Fibroblast of skin of right quadriceps (primary cell): ENCODE measurements at regions not wholly inside any gene's neighbourhood (a gene's known extent, or its start where the extent isn't known, plus 50 kb on each side); places are given as distances from the start of the nearest gene placed in this dataset.
"Not testable (repeated sequence)": the region's sequence is repeated elsewhere in the genome, so short reads cannot be mapped to it uniquely, and the experiment has no call there.

ENCODE experiments used
- DNase-seq: peaks from one replicate; pipeline ENCODE4 v3.0.0-alpha.2; 2013

DNA sequence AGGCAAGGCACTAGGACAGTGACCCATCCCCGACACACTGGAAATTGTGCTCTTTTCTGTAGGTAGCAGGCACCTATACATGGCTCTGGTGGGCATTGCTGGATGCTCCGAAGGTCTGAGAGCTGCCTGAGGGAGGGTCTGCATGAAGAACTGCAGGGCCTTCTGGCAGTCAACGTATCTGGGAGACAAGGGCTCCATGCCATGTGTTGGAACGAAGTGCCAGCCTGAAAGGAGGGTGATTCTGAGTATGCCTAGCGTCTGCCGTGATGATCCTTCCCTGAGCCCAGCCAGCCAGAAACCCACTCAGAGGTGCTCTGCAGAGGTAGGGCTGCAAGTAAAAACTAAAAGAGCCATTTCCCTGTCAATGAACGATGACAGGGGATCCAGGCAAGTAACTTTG lies 453.2 kb downstream of the MED10 start:
- no peak for DNase-seq

GRCh38 chr5:5919411-5919810 lies 458.9 kb downstream of the MED10 start:
- DNase-seq: no peak

GRCh38 chr5:5906778-5907177 lies 471.6 kb downstream of the MED10 start:
- no peak for DNase-seq

DNA sequence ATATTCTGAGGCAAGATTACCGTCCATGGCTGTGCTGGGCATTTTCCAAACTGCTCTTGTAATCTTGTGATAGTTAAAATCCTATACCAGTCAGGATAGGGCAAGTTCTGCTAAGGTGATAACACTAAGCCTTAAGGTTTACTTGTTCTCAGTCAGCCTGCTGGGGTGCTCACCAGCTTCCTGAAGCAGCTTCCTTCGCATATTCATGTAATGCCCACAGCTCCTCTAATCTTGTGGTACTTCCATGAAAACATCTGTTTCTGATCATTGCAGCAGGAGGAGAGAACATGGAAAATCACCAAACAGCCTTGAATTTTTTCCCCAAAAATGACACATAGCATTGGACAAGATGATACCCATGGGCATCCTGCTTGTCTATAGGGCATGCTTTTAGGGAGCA lies 473.2 kb downstream of the MED10 start:
- no peak for DNase-seq

DNA sequence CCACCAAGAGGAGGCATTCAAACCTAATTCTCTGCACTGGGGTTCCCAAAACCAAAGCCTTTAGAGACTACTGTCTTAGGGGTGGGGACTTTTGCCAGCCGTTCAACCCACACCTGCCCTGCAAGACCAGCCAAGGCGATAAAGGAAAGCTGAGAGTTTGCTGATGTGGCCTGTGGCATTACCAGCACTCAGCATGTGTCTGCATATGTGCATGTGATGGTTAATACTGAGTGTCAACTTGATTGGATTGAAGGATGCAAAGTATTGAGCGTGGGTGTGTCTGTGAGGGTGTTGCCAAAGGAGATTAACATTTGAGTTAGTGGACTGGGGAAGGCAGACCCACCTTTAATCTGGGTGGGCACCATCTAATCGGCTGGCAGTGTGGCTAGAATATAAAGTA lies 474.2 kb downstream of the MED10 start:
- DNase-seq: no peak

GRCh38 chr5:5902678-5903646 lies 475.4 kb downstream of the MED10 start:
- DNase-seq: no peak

DNA sequence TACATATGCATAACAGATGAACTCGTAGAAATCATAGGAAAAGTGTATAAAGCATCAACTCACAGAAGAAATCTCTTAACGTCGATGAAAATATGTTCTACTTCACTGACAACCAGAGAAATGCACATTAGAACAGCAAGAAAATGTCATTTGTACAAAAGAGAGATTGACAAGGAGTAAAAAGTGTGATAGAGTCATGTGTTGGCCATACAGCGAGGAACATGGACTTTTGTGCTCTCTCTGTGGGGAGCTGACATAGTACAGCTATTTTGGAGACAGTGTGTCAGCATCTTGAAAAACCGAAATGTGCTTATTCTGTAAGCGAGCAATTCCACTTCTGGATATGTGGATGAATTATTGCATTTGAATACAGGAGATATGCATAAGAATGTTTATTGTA lies 477.9 kb downstream of the ICE1 start:
- DNase-seq: no peak

DNA sequence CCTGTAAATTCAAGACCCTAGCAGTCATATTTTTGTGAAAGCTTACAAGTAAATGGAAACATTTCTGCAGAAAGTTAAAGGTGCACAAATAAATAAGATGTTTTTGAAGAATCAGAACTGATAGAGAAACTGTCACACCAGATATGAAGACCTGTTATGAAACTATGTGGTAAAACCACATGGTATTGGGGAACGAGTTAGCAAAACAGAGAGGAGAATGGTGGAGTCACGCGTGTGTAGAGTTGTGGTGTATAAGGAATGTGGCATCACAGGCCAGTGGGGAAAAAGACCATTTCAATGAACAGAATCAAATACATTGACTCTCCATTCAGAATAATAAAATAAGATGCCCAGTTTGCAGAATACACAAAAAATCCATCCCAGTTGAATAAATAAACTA lies 477.2 kb downstream of the ICE1 start:
- DNase-seq: no peak

DNA sequence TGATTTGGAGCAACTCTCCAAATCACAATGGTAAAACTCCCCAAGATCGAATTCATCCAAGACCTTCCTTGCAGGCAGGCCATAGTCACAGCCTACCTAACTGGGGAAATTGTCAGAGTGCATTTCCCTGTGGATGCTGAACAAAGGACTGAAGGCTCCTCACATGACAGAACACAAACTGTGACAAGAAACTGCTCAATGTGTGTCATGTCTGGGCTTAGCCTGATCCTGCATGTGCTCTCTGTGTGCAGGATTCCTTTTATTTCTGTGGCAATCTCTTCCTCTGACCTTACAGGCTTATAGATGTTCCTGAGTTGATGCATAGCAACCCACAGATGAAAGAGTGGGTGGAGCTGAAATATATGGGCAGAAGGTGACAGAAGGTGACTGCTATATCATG lies 465.8 kb downstream of the ICE1 start:
- no peak for DNase-seq

DNA sequence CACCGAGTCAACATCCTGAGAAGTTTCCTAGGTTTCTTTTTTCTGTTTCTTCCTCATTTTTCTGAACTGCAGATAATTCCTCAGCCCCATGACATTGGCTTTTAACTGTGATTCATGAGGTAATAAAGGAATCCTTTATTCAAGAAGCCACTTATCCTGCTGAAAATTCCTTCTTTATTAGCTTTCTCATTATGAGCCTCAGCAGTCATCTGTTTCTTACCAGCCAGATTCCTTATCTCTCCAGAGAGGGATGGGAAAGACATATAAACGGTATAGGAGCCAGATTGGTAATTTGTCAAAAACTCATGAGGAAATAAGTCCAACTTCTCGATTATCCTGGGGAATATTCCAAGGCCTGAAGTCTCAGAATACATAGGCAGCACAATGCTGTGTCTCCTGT lies 465.4 kb downstream of the ICE1 start:
- no peak for DNase-seq

- DNase-seq: no peak
Measured at GRCh38 chr5:5886812-5887486, 464.5 kb downstream of the ICE1 start.

- no peak for DNase-seq
Measured at GRCh38 chr5:5886353-5886752, 463.9 kb downstream of the ICE1 start.

GRCh38 chr5:5885782-5886181 lies 463.3 kb downstream of the ICE1 start:
- no peak for DNase-seq

- no peak for DNase-seq
Measured at GRCh38 chr5:5884593-5884992, 462.1 kb downstream of the ICE1 start.

GRCh38 chr5:5883562-5883961 lies 461.1 kb downstream of the ICE1 start:
- DNase-seq: no peak

- DNase-seq: no peak
Measured at GRCh38 chr5:5883146-5883545, 460.7 kb downstream of the ICE1 start.

GRCh38 chr5:5882706-5883105 lies 460.2 kb downstream of the ICE1 start:
- DNase-seq: no peak

GRCh38 chr5:5881294-5881693 lies 458.8 kb downstream of the ICE1 start:
- DNase-seq: no peak

DNA sequence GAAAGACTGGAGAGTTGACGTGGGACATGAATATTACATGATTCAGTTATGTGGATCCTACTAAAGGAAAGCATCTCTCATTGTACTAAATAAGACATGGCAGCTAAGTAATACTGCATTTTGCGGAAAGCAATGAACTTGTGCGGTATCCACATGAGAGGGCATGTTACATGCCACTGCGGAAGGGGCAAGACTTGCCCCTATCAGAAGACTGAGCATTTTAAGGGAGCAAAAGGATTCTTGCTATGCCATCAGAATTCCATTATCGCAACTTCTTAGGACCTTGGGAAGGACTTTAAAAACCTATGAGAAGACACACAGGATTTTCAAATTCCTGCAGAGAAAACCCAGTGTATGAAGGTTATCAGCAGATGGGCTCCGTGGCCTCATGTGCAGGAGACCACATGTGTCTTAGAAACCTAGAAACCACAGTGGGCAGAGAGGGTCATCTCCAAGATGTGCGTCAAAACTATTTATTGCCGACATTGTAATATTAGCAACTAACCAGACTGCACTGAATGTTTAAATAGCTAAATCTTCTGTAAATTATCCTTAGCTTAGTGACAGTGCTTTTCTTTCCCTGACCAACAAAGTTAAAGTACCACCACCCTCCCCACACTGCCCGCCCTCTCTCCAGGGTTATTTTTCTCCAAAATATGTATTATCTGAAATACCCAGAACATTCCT lies 457.7 kb downstream of the ICE1 start:
- DNase-seq: no peak

- no peak for DNase-seq
Measured at GRCh38 chr5:5857396-5857795, 434.9 kb downstream of the ICE1 start.

GRCh38 chr5:5854087-5854486 lies 431.6 kb downstream of the ICE1 start:
- no peak for DNase-seq

- DNase-seq: no peak
Measured at GRCh38 chr5:5838493-5838892, 416.0 kb downstream of the ICE1 start.

- not testable (repeated sequence) for DNase-seq
Measured at GRCh38 chr5:5831622-5832021, 409.1 kb downstream of the ICE1 start.

DNA sequence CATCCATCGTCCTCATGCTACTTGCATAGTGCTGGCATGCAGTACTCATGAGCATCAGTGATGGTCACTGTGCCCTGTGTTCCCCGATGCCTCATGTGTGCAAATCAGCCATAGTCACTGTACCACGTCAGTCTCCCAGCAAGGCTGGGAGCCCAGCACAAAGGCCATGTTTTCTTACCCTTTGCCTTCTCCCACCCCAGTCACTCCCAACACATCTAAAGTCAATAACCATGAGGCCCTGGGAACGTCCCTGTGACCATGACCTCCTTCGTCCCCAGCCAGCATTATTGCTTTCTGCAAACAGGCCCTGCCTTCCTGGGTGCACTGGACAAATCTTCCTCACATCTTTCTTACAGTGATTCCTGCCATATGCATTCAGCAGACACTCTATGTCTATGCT lies 406.1 kb downstream of the ICE1 start:
- no peak for DNase-seq
